A673 (cell line): ENCODE measurements at regions not wholly inside any gene's neighbourhood (a gene's known extent, or its start where the extent isn't known, plus 50 kb on each side); places are given as distances from the start of the nearest gene placed in this dataset.

ENCODE experiments used
- BruUV-seq: library from RNA; stranded (reverse); fragments of 400-500 nt; replicated peaks from 2 replicates; lab custom pipeline; 2021; lab: Mats Ljungman, UMichigan
- CTCF ChIA-PET: fragments of 300-600 bp; sonication (Branson Sonifier 250); formaldehyde crosslinking; loops from one replicate; lab custom pipeline; 2022; ENCODE audit warnings: antibody characterized with exemption; lab: Charles Lee
- POLR2A ChIA-PET: fragments of 300-600 bp; sonication (Branson Sonifier 250); formaldehyde crosslinking; loops from one replicate; lab custom pipeline; 2022; ENCODE audit warnings: antibody characterized with exemption; ENCODE audit not compliant: low non-redundant PET; lab: Charles Lee
- DNase-seq: peaks from one replicate; pipeline ENCODE4 v3.0.0-alpha.2; 2015; ENCODE audit warnings: low spot score
- H3K27ac ChIP-seq: fragments of 200-600 bp; sonication (generic); 2 replicates; pipeline ENCODE4 v1.5.1; 2016; ENCODE audit warnings: mixed run types, low read depth, mild to moderate bottlenecking, mixed read lengths, antibody characterized with exemption, low read length; ENCODE audit not compliant: poor library complexity, severe bottlenecking
- H3K27me3 ChIP-seq: fragments of 200-600 bp; sonication (generic); replicated peaks from 2 replicates; pipeline ENCODE4 v1.6.1; 2017; ENCODE audit warnings: mixed run types, low read depth, mild to moderate bottlenecking, mixed read lengths, antibody characterized with exemption, low read length; ENCODE audit not compliant: insufficient read depth, poor library complexity
- H3K36me3 ChIP-seq: fragments of 200-600 bp; sonication (generic); 2 replicates; pipeline ENCODE4 v1.6.1; 2016; ENCODE audit warnings: mixed run types, mild to moderate bottlenecking, mixed read lengths, antibody characterized with exemption, low read length; ENCODE audit not compliant: insufficient read depth, poor library complexity, severe bottlenecking
- H3K4me1 ChIP-seq: fragments of 200-600 bp; sonication (generic); 2 replicates; pipeline ENCODE4 v1.6.1; 2017; ENCODE audit warnings: mixed run types, mild to moderate bottlenecking, mixed read lengths, antibody characterized with exemption, low read length; ENCODE audit not compliant: insufficient read depth, poor library complexity, severe bottlenecking
- H3K4me3 ChIP-seq: fragments of 200-600 bp; sonication (generic); 2 replicates; pipeline ENCODE4 v1.5.1; 2016; ENCODE audit warnings: low read depth, mixed run types, mild to moderate bottlenecking, mixed read lengths, low read length; ENCODE audit not compliant: poor library complexity, severe bottlenecking
- H3K9me3 ChIP-seq: fragments of 200-600 bp; sonication (generic); 2 replicates; pipeline ENCODE4 v1.6.1; 2016; ENCODE audit warnings: mixed run types, low read depth, mild to moderate bottlenecking, mixed read lengths, antibody characterized with exemption, low read length; ENCODE audit not compliant: poor library complexity, severe bottlenecking
- CTCF ChIP-seq: fragments of 300-800, 200-600 bp; sonication (generic); conservative IDR thresholded peaks from 2 replicates; pipeline ENCODE4 v1.5.1; 2017; ENCODE audit warnings: low read depth, mild to moderate bottlenecking, antibody characterized with exemption, low read length, moderate library complexity, mixed read lengths
- EZH2 ChIP-seq: fragments of 200-600 bp; sonication (generic); IDR thresholded peaks from 2 replicates; pipeline ENCODE4 v1.6.1; 2017; ENCODE audit warnings: borderline replicate concordance, low read depth, mild to moderate bottlenecking, mixed read lengths, antibody characterized with exemption, low read length; ENCODE audit not compliant: poor library complexity, severe bottlenecking
- intact Hi-C: fragments of 100-400 bp; cut with micrococcal nuclease; formaldehyde crosslinking; loops from one replicate; pipeline ENCODE4 v1.10.0; 2022; ENCODE audit not compliant: unreplicated experiment

GRCh38 chr20:11013801-11014200, 340.0 kb upstream of the JAG1 start:
- CTCF ChIA-PET = no interaction called here
- DNase-seq = no peak
- no peaks in the 10 kb centered on the region for H3K36me3 ChIP-seq
- no TSS peak for BruUV-seq
- H3K4me1 ChIP-seq = no peaks in the 10 kb centered on the region
- H3K9me3 ChIP-seq = no peaks in the 10 kb centered on the region
- H3K4me3 ChIP-seq = no peak overlapping the region
- no peak overlapping the region for H3K27ac ChIP-seq
- intact Hi-C loops = no loop called here
- H3K27me3 ChIP-seq = peaks cover 73% of the 10 kb centered on the region
- TF ChIP-seq EZH2 (no peak), CTCF (no peak)
- POLR2A ChIA-PET = no interaction called here

GRCh38 chr20:11015440-11015839, 341.6 kb upstream of the JAG1 start:
- CTCF ChIA-PET = no interaction called here
- TF ChIP-seq CTCF = no peak
- no peak for TF ChIP-seq EZH2

GRCh38 chr20:11017446-11017845, 343.6 kb upstream of the JAG1 start:
- Histone ChIP-seq H3K27ac (no peak overlapping the region), H3K4me3 (no peak overlapping the region), H3K36me3 (no peaks in the 10 kb centered on the region), H3K27me3 (peaks cover 60% of the 10 kb centered on the region), H3K4me1 (no peaks in the 10 kb centered on the region), H3K9me3 (no peaks in the 10 kb centered on the region)
- no peak for DNase-seq
- intact Hi-C loops = no loop called here
- POLR2A ChIA-PET = no interaction called here
- CTCF ChIA-PET = no interaction called here
- TF ChIP-seq EZH2 (no peak), CTCF (no peak)
- BruUV-seq = no TSS peak

More at GRCh38 chr20:11015440-11015839, 341.6 kb upstream of the JAG1 start:
- Histone ChIP-seq H3K27ac (no peak overlapping the region), H3K27me3 (peaks cover 74% of the 10 kb centered on the region), H3K36me3 (no peaks in the 10 kb centered on the region), H3K4me1 (no peaks in the 10 kb centered on the region), H3K4me3 (no peak overlapping the region), H3K9me3 (no peaks in the 10 kb centered on the region)
- DNase-seq = no peak
- no TSS peak for BruUV-seq
- intact Hi-C loops = no loop called here
- POLR2A ChIA-PET = no interaction called here
